ENCODE measurements at regions not wholly inside any gene's neighbourhood (a gene's known extent, or its start where the extent isn't known, plus 50 kb on each side); places are given as distances from the start of the nearest gene placed in this dataset.

DNA sequence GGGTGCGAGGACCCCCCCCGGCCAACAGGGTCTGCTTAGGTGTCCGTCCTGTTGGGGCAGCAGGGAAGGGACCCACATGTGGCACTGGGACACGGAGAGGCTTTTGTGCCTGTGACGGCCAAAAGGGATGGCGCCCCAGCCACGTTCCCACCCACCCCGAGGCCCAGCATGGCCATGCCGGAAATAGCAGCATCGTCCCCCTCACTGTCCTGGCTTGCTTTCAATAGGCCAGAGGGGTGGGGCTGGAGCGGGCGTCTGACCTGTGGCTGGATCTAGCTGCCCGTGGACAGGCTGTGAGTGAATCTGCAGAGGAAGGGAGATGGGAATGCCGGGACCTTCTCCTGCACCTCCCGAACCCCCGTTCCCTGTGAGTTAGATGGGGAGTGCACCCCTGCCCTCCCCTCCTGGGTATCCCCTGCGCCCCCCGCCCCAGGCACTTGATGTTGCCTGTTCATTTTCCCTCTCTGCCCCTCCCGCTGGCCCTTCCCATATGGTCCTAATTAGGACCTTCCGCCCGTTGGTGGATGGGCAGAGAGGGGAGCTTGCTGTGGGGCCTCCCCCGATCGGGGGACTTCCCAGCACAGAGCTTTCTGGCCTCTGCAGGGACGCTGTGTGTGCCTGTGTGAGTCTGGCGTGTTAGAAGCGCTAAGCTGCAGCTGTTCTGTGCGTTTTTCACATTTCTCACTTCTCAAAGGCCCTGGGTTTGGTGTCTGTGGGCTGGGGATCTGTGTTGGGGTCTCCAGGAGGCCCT, 292.8 kb downstream of the SEC14L1 start:
- Histone ChIP-seq H3K4me3 (ENCODE audit: low read length) (peak overlapping the region; percentile 66), H4K20me1 (ENCODE audit: insufficient read depth, low read length) (no peaks in the 10 kb centered on the region), H3K79me2 (ENCODE audit: low read length) (no peaks in the 10 kb centered on the region), H3K36me3 (replicated peaks; ENCODE audit: low read depth, low read length) (no peaks in the 10 kb centered on the region), H2AFZ (ENCODE audit: low read depth, low read length) (peak overlapping the region; percentile 27; the same call in 1 of the 2 replicates), H3K27me3 (ENCODE audit: low read depth, low read length) (peaks cover 21% of the 10 kb centered on the region), H3K9ac (ENCODE audit: low read length) (peak overlapping the region; percentile 49; the same call in 1 of the 2 replicates), H3K27ac (ENCODE audit: low read length) (peak overlapping the region; percentile 58), H3K4me1 (ENCODE audit: low read length) (peaks cover 38% of the 10 kb centered on the region), H3K4me2 (ENCODE audit: low read length) (peak overlapping the region; percentile 88), H3K9me3 (ENCODE audit: insufficient read depth, low read length) (peaks cover 5% of the 10 kb centered on the region; the same call in 1 of the 2 replicates)
- no peak for TF ChIP-seq EZH2phosphoT487 (IDR thresholded peaks at IDR 0.05; ENCODE audit: low read depth)

DNA sequence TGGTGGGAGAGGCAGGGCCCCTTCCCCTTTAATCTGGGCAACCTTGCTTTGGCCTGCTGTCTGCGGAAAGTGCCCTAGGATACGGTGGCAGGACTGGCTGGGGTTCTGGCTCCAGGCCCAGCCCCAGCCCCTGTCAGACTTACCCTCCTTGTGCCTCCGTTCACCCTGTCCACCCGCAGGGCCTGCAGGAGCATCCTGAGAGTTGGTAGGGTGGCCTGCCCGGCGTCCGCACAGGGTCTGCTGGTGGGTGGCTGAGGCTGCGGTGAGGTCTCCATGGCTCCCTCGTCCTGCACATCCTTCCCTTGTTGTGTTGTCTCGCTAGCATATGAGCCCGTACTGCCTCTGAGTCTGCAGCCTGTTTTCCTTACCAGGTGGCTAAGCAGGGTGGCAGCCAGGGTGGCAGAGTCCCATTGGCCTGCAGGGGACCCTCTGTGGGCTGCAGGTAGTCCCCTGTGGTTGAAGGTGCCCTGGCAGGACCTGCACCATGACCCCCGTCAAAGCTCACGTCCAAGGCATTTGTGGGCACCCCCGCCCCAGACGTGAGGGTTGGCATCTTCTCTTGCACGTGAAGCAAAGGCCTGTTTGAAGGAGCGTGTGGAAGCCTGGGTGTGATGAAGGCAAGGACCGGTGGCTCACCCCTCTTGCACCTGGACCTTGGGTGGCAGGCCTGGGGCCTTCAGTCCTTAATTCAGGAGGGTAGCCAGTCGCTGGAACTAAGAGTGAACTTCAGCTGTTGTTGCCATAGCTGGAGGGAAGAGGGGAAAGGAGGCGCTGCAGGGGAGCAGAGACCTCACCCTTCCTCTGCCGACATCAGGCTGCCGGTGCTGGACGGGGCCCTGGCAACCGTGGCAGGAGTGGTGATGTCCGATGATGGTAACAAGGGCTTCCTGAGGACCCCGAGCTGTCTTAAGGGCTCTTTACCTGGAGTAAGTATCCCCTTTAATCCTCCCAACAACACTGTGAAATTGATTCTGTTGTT, 293.7 kb downstream of the SEC14L1 start:
- H3K4me1 ChIP-seq (ENCODE audit: low read length), result peaks cover 30% of the 10 kb centered on the region
- H3K4me3 ChIP-seq (ENCODE audit: low read length), result peak overlapping the region; percentile 66

DNA sequence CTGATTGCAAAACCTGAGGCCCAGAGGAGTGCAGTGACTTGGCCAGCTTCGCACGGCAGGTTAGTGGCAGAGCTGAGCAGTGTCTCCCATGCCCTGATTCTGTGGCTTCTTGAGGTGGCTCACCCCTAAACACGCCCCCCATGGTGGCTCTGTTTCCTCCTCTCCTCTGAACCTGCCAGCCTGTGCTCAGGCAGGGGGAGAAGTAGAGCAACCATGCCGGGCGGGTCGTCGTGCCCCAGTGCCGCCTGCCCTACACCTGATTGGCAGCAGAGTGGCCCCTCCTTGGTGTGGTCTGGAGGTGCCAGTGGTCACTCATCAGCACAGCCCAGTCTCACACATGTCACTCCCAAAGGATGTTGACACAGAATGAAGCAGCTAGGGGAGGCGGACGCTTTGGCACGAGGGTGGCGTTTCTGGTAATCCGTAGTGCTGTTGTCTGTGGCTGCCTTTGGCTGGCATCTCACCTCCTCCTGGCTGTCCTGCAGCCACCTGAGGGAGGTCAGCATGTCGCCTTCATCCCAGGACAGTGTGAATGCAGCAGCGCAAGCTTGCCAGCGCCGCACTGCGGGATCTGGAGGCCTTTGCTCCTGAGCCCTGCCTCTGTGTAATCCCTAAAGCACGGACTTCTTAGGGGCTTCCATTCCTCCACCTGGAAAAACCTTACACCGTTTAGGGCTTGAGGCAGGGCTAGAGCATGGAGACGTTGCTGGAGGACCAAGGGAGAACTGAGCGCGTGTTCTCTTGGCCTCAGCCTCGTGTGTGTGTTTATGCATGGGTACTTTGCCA, 294.7 kb downstream of the SEC14L1 start:
- Histone ChIP-seq H3K27me3 (ENCODE audit: low read depth, low read length) (peaks cover 21% of the 10 kb centered on the region), H3K4me2 (ENCODE audit: low read length) (no peak overlapping the region), H4K20me1 (ENCODE audit: insufficient read depth, low read length) (no peaks in the 10 kb centered on the region), H3K79me2 (ENCODE audit: low read length) (no peaks in the 10 kb centered on the region), H3K27ac (ENCODE audit: low read length) (no peak overlapping the region), H3K9ac (ENCODE audit: low read length) (no peak overlapping the region), H3K9me3 (ENCODE audit: insufficient read depth, low read length) (peaks cover 20% of the 10 kb centered on the region; the same call in 1 of the 2 replicates), H2AFZ (ENCODE audit: low read depth, low read length) (no peak overlapping the region), H3K4me1 (ENCODE audit: low read length) (peaks cover 25% of the 10 kb centered on the region), H3K4me3 (ENCODE audit: low read length) (no peak overlapping the region), H3K36me3 (replicated peaks; ENCODE audit: low read depth, low read length) (no peaks in the 10 kb centered on the region)
- TF ChIP-seq EZH2phosphoT487 (IDR thresholded peaks at IDR 0.05; ENCODE audit: low read depth), result no peak
- TF ChIP-seq, protein P1, sequence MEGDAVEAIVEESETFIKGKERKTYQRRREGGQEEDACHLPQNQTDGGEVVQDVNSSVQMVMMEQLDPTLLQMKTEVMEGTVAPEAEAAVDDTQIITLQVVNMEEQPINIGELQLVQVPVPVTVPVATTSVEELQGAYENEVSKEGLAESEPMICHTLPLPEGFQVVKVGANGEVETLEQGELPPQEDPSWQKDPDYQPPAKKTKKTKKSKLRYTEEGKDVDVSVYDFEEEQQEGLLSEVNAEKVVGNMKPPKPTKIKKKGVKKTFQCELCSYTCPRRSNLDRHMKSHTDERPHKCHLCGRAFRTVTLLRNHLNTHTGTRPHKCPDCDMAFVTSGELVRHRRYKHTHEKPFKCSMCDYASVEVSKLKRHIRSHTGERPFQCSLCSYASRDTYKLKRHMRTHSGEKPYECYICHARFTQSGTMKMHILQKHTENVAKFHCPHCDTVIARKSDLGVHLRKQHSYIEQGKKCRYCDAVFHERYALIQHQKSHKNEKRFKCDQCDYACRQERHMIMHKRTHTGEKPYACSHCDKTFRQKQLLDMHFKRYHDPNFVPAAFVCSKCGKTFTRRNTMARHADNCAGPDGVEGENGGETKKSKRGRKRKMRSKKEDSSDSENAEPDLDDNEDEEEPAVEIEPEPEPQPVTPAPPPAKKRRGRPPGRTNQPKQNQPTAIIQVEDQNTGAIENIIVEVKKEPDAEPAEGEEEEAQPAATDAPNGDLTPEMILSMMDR (IDR thresholded peaks at IDR 0.05; ENCODE audit: low read depth, low read length), result no peak

More for the DNA sequence above, 293.7 kb downstream of the SEC14L1 start:
- Histone ChIP-seq H3K4me2 (ENCODE audit: low read length) (peak overlapping the region; percentile 88), H3K9ac (ENCODE audit: low read length) (peak overlapping the region; percentile 49; the same call in 1 of the 2 replicates), H2AFZ (ENCODE audit: low read depth, low read length) (0 out of 2 replicates have a peak overlapping the region, but pooled peaks have one; percentile 27), H3K79me2 (ENCODE audit: low read length) (no peaks in the 10 kb centered on the region), H3K9me3 (ENCODE audit: insufficient read depth, low read length) (peaks cover 12% of the 10 kb centered on the region; the same call in 1 of the 2 replicates), H4K20me1 (ENCODE audit: insufficient read depth, low read length) (no peaks in the 10 kb centered on the region), H3K36me3 (replicated peaks; ENCODE audit: low read depth, low read length) (no peaks in the 10 kb centered on the region), H3K27ac (ENCODE audit: low read length) (peak overlapping the region; percentile 58), H3K27me3 (ENCODE audit: low read depth, low read length) (peaks cover 21% of the 10 kb centered on the region)
- no peak for TF ChIP-seq EZH2phosphoT487 (IDR thresholded peaks at IDR 0.05; ENCODE audit: low read depth)
- TF ChIP-seq, protein P1 (IDR thresholded peaks at IDR 0.05; ENCODE audit: low read depth, low read length), result no peak

DNA sequence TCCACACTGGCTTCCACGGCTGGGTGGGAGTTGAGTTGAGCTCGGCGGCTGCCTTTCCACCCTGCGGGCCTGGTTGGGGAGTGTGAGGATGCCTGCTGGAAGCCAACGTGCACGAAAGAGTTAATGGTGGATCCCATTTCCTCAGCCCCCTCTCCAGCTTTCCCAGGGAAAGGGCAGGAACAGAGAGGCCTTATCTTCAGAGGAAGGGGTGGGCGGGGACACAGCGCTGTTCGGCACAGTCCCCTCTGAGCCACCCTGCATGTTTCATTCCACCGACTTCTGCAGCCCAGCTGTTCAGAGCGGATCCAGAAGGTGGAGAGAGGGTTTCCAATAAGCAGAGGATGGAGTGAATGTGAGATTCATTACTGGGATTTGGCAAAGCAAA, 295.3 kb downstream of the SEC14L1 start:
- Histone ChIP-seq H2AFZ (ENCODE audit: low read depth, low read length) (no peak overlapping the region), H3K9ac (ENCODE audit: low read length) (no peak overlapping the region), H3K36me3 (replicated peaks; ENCODE audit: low read depth, low read length) (no peaks in the 10 kb centered on the region), H4K20me1 (ENCODE audit: insufficient read depth, low read length) (no peaks in the 10 kb centered on the region), H3K27me3 (ENCODE audit: low read depth, low read length) (peaks cover 19% of the 10 kb centered on the region), H3K27ac (ENCODE audit: low read length) (no peak overlapping the region), H3K9me3 (ENCODE audit: insufficient read depth, low read length) (peaks cover 25% of the 10 kb centered on the region; the same call in 1 of the 2 replicates), H3K79me2 (ENCODE audit: low read length) (no peaks in the 10 kb centered on the region), H3K4me1 (ENCODE audit: low read length) (peaks cover 31% of the 10 kb centered on the region), H3K4me3 (ENCODE audit: low read length) (no peak overlapping the region), H3K4me2 (ENCODE audit: low read length) (no peak overlapping the region)
- TF ChIP-seq, protein P1 (IDR thresholded peaks at IDR 0.05; ENCODE audit: low read depth, low read length), result no peak
- TF ChIP-seq EZH2phosphoT487 (IDR thresholded peaks at IDR 0.05; ENCODE audit: low read depth), result no peak

Data from OCI-LY3 (cell line).